ENCODE measurements at regions not wholly inside any gene's neighbourhood (a gene's known extent, or its start where the extent isn't known, plus 50 kb on each side); places are given as distances from the start of the nearest gene placed in this dataset.

DNA sequence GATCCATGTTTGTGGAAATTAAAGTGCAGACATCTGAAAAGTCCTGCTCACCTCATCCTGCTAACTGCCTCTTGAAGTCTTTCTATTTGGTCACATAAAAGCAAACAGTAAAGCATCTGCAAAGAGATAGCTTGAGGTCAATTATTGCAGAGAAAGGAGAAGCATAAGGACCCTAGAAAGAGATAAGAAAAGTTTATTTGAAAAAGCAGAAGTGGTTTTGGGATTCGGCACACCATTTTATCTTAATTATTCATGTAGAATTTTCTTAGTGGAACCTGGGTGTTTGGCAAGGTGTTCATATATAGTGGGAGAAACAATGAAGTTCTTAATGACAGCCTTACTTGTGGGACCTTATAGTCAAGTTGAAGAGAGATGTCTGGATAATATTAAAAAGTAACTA lies 280.8 kb downstream of the CENPW start:
- no peak overlapping the region for H3K9ac ChIP-seq (ENCODE audit: low read length)
- no peaks in the 10 kb centered on the region for H3K4me1 ChIP-seq (ENCODE audit: control insufficient read depth, insufficient read depth, low read length)
- H3K27me3 ChIP-seq (ENCODE audit: control insufficient read depth, insufficient read depth, low read length), result no peaks in the 10 kb centered on the region
- H3K36me3 ChIP-seq (ENCODE audit: control insufficient read depth, insufficient read depth, low read length), result no peaks in the 10 kb centered on the region
- no peak overlapping the region for H3K4me3 ChIP-seq (ENCODE audit: low read length)
- no peak overlapping the region for H3K27ac ChIP-seq (ENCODE audit: low read depth, low read length)

- no peak overlapping the region for H3K9ac ChIP-seq (ENCODE audit: low read length)
- H3K4me1 ChIP-seq (ENCODE audit: control insufficient read depth, insufficient read depth, low read length), result no peaks in the 10 kb centered on the region
- H3K27me3 ChIP-seq (ENCODE audit: control insufficient read depth, insufficient read depth, low read length), result no peaks in the 10 kb centered on the region
- H3K27ac ChIP-seq (ENCODE audit: low read depth, low read length), result no peak overlapping the region
- no peak overlapping the region for H3K4me3 ChIP-seq (ENCODE audit: low read length)
- no peaks in the 10 kb centered on the region for H3K36me3 ChIP-seq (ENCODE audit: control insufficient read depth, insufficient read depth, low read length)
These were observed 285.1 kb downstream of the CENPW start for GRCh38 chr6:126625019-126625418.

DNA sequence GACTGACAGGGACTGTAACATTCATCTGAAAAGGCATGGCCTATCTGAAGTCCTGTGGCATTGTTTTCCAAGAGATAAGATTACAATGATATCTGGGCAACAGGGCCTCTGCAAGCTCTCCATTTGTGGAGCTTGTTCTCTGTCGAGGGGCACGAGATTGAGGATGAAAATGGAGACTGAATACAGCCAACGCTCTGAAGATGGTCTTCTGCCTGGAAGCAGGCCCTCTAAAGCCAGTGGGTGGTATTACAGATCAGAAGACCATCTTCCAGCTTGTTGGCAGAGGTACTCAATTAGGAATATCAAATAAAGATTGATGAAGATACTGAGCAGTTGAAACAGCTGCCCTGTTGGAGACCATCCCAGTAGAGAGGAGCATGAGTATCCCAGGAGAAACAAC lies 288.2 kb downstream of the CENPW start:
- Histone ChIP-seq H3K27me3 (ENCODE audit: control insufficient read depth, insufficient read depth, low read length) (no peaks in the 10 kb centered on the region), H3K9ac (ENCODE audit: low read length) (no peak overlapping the region), H3K4me3 (ENCODE audit: low read length) (no peak overlapping the region), H3K36me3 (ENCODE audit: control insufficient read depth, insufficient read depth, low read length) (no peaks in the 10 kb centered on the region), H3K27ac (ENCODE audit: low read depth, low read length) (no peak overlapping the region), H3K4me1 (ENCODE audit: control insufficient read depth, insufficient read depth, low read length) (peaks cover 2% of the 10 kb centered on the region)

DNA sequence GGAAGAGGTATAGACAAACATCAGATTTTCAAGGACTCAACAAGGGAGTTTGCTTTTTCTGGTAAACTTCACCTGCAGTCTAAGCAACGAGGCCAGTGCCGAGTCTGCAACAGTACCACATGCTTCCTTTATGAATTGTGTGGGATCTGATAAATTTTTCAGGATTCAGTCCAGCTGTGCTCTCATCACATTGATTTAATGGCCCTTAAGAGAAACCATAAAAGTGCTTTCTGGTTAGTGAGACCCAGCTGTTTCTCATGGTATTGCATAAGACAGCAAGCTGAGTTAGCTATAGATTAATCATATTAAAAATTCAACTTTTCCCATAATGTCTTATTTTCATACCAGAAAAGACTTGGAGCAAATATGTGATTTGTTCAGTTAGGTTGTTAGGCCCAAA lies 291.4 kb downstream of the CENPW start:
- Histone ChIP-seq H3K9ac (ENCODE audit: low read length) (no peak overlapping the region), H3K36me3 (ENCODE audit: control insufficient read depth, insufficient read depth, low read length) (no peaks in the 10 kb centered on the region), H3K4me1 (ENCODE audit: control insufficient read depth, insufficient read depth, low read length) (peaks cover 2% of the 10 kb centered on the region), H3K27ac (ENCODE audit: low read depth, low read length) (no peak overlapping the region), H3K27me3 (ENCODE audit: control insufficient read depth, insufficient read depth, low read length) (no peaks in the 10 kb centered on the region), H3K4me3 (ENCODE audit: low read length) (no peak overlapping the region)

GRCh38 chr6:126632271-126632670 lies 292.4 kb downstream of the CENPW start:
- Histone ChIP-seq H3K4me3 (ENCODE audit: low read length) (no peak overlapping the region), H3K27ac (ENCODE audit: low read depth, low read length) (no peak overlapping the region), H3K4me1 (ENCODE audit: control insufficient read depth, insufficient read depth, low read length) (peaks cover 2% of the 10 kb centered on the region), H3K9ac (ENCODE audit: low read length) (no peak overlapping the region), H3K27me3 (ENCODE audit: control insufficient read depth, insufficient read depth, low read length) (no peaks in the 10 kb centered on the region), H3K36me3 (ENCODE audit: control insufficient read depth, insufficient read depth, low read length) (no peaks in the 10 kb centered on the region)

GRCh38 chr6:126633373-126633772 lies 293.5 kb downstream of the CENPW start:
- Histone ChIP-seq H3K27ac (ENCODE audit: low read depth, low read length) (no peak overlapping the region), H3K36me3 (ENCODE audit: control insufficient read depth, insufficient read depth, low read length) (no peaks in the 10 kb centered on the region), H3K4me3 (ENCODE audit: low read length) (no peak overlapping the region), H3K4me1 (ENCODE audit: control insufficient read depth, insufficient read depth, low read length) (peaks cover 2% of the 10 kb centered on the region), H3K27me3 (ENCODE audit: control insufficient read depth, insufficient read depth, low read length) (no peaks in the 10 kb centered on the region), H3K9ac (ENCODE audit: low read length) (no peak overlapping the region)

- no peaks in the 10 kb centered on the region for H3K27me3 ChIP-seq (ENCODE audit: control insufficient read depth, insufficient read depth, low read length)
- no peak overlapping the region for H3K27ac ChIP-seq (ENCODE audit: low read depth, low read length)
- H3K36me3 ChIP-seq (ENCODE audit: control insufficient read depth, insufficient read depth, low read length), result no peaks in the 10 kb centered on the region
- no peak overlapping the region for H3K4me3 ChIP-seq (ENCODE audit: low read length)
- H3K4me1 ChIP-seq (ENCODE audit: control insufficient read depth, insufficient read depth, low read length), result no peaks in the 10 kb centered on the region
- H3K9ac ChIP-seq (ENCODE audit: low read length), result no peak overlapping the region
These were observed 300.4 kb downstream of the CENPW start for GRCh38 chr6:126640356-126640755.

DNA sequence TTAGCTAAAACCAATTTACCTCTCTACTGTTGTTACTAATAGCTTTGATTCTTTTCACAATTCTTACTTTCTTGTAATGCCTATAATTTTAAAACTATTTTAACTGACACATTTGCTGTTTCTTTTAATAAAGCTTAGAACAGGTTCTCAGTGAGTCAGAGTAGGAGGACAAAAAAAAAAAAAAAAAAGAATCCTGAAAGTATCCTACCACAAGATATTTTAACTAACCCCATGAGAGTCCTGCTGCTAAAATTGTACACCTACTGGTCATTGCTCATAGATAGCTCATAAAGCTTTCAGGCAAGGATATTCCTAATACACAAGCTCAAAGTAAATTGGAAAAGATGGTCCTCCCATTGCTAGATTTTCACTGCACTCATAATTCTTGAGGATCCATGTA lies 301.0 kb downstream of the CENPW start:
- no peak overlapping the region for H3K27ac ChIP-seq (ENCODE audit: low read depth, low read length)
- H3K4me1 ChIP-seq (ENCODE audit: control insufficient read depth, insufficient read depth, low read length), result no peaks in the 10 kb centered on the region
- no peaks in the 10 kb centered on the region for H3K36me3 ChIP-seq (ENCODE audit: control insufficient read depth, insufficient read depth, low read length)
- H3K4me3 ChIP-seq (ENCODE audit: low read length), result no peak overlapping the region
- H3K9ac ChIP-seq (ENCODE audit: low read length), result no peak overlapping the region
- no peaks in the 10 kb centered on the region for H3K27me3 ChIP-seq (ENCODE audit: control insufficient read depth, insufficient read depth, low read length)

- Histone ChIP-seq H3K27ac (ENCODE audit: low read depth, low read length) (no peak overlapping the region), H3K4me1 (ENCODE audit: control insufficient read depth, insufficient read depth, low read length) (no peaks in the 10 kb centered on the region), H3K27me3 (ENCODE audit: control insufficient read depth, insufficient read depth, low read length) (no peaks in the 10 kb centered on the region), H3K36me3 (ENCODE audit: control insufficient read depth, insufficient read depth, low read length) (no peaks in the 10 kb centered on the region), H3K9ac (ENCODE audit: low read length) (no peak overlapping the region), H3K4me3 (ENCODE audit: low read length) (no peak overlapping the region)
These were observed 301.7 kb downstream of the CENPW start for GRCh38 chr6:126641641-126642040.

DNA sequence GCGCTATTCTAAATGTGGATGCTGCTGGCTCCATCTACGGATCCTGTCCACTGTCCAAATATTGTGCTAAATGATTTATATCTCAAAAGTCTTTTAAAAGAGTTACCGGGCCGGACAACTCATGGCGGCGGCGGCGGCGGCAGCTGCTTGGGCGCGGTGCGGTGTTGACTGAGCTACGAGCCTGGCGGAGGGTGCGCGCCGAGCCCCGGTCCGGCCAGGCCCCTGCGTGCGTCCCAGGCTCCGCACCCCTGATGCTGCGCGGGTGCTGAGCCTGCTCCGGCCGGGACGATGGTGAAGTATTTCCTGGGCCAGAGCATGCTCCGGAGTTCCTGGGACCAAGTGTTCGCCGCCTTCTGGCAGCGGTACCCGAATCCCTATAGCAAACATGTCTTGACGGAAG lies 303.4 kb downstream of the CENPW start:
- no peak overlapping the region for H3K27ac ChIP-seq (ENCODE audit: low read depth, low read length)
- H3K4me1 ChIP-seq (ENCODE audit: control insufficient read depth, insufficient read depth, low read length), result no peaks in the 10 kb centered on the region
- H3K36me3 ChIP-seq (ENCODE audit: control insufficient read depth, insufficient read depth, low read length), result no peaks in the 10 kb centered on the region
- no peak overlapping the region for H3K9ac ChIP-seq (ENCODE audit: low read length)
- H3K4me3 ChIP-seq (ENCODE audit: low read length), result no peak overlapping the region
- H3K27me3 ChIP-seq (ENCODE audit: control insufficient read depth, insufficient read depth, low read length), result no peaks in the 10 kb centered on the region

DNA sequence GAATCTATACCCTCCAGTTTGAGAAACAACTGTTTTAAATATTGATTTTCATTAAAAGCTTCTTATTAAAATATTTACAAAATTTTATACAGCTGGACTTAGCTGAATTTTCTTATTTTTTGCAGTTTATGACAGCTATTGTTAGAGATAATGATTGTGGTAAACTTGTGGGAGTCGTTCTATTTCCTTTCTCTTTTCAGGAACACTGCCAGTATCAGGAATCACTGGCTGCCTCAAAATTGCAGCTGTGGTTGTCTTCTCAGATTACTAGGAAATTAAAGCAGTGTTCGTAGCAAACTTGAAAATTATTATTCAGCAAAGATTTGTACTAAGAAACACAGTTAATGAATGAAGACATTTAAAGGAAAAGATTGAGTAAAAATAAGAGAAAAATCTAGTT lies 311.0 kb downstream of the CENPW start:
- H3K4me3 ChIP-seq (ENCODE audit: low read length), result no peak overlapping the region
- H3K9ac ChIP-seq (ENCODE audit: low read length), result no peak overlapping the region
- H3K4me1 ChIP-seq (ENCODE audit: control insufficient read depth, insufficient read depth, low read length), result no peaks in the 10 kb centered on the region
- H3K27ac ChIP-seq (ENCODE audit: low read depth, low read length), result no peak overlapping the region
- no peaks in the 10 kb centered on the region for H3K36me3 ChIP-seq (ENCODE audit: control insufficient read depth, insufficient read depth, low read length)
- H3K27me3 ChIP-seq (ENCODE audit: control insufficient read depth, insufficient read depth, low read length), result no peaks in the 10 kb centered on the region

DNA sequence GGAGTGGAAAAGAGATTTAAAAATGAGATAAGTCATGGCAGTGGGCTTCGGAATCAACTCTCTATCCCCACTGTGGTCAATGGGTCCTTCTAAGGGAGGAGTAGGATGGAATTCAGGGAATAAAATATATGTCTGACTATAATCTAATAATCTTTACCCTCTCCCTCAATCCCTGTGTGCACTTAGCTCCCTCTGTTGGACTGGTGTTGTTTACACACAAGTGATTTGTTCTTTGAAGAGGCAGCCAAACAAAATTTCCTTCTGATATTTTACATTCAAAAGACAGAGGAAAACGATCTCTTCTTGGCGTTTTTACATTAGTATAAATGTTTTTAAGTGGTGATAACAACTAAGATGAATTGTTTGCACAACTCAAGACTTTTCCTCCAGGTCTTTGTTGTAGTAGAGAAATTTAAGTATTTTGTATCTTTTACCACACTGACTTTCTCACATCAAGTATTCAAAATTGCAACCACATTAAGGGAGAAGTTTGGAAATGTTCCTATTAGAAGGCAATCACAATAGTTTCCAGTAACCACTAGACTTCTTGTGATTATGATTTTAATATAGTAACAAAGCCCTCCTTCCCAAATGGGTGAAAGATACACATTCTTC lies 317.8 kb downstream of the CENPW start:
- Histone ChIP-seq H3K27ac (ENCODE audit: low read depth, low read length) (no peak overlapping the region), H3K4me1 (ENCODE audit: control insufficient read depth, insufficient read depth, low read length) (no peaks in the 10 kb centered on the region), H3K4me3 (ENCODE audit: low read length) (no peak overlapping the region), H3K9ac (ENCODE audit: low read length) (no peak overlapping the region), H3K36me3 (ENCODE audit: control insufficient read depth, insufficient read depth, low read length) (no peaks in the 10 kb centered on the region), H3K27me3 (ENCODE audit: control insufficient read depth, insufficient read depth, low read length) (no peaks in the 10 kb centered on the region)

DNA sequence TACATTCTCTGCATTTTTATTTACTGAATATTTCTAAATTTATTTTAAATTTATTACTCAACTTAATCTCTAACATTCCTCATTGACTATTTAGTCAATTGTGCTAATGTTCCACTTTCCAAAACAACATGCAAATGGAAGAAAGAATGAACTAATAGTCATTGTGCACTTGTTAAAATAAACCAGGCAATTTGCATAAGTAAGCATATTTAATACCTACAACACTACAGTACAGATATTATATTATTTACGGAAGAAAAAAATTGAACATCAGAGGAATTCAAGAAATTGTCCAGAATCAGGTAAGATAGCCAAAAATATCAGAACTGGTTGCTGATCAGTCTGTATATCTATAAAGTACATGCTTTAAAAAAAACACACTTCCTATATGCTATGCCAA lies 320.5 kb downstream of the CENPW start:
- no peak overlapping the region for H3K9ac ChIP-seq (ENCODE audit: low read length)
- H3K4me1 ChIP-seq (ENCODE audit: control insufficient read depth, insufficient read depth, low read length), result peaks cover 6% of the 10 kb centered on the region
- H3K4me3 ChIP-seq (ENCODE audit: low read length), result no peak overlapping the region
- H3K27ac ChIP-seq (ENCODE audit: low read depth, low read length), result no peak overlapping the region
- no peaks in the 10 kb centered on the region for H3K36me3 ChIP-seq (ENCODE audit: control insufficient read depth, insufficient read depth, low read length)
- no peaks in the 10 kb centered on the region for H3K27me3 ChIP-seq (ENCODE audit: control insufficient read depth, insufficient read depth, low read length)

All from rectal smooth muscle tissue (tissue), 1 donor.